ENCODE measurements at regions not wholly inside any gene's neighbourhood (a gene's known extent, or its start where the extent isn't known, plus 50 kb on each side); places are given as distances from the start of the nearest gene placed in this dataset.

DNA sequence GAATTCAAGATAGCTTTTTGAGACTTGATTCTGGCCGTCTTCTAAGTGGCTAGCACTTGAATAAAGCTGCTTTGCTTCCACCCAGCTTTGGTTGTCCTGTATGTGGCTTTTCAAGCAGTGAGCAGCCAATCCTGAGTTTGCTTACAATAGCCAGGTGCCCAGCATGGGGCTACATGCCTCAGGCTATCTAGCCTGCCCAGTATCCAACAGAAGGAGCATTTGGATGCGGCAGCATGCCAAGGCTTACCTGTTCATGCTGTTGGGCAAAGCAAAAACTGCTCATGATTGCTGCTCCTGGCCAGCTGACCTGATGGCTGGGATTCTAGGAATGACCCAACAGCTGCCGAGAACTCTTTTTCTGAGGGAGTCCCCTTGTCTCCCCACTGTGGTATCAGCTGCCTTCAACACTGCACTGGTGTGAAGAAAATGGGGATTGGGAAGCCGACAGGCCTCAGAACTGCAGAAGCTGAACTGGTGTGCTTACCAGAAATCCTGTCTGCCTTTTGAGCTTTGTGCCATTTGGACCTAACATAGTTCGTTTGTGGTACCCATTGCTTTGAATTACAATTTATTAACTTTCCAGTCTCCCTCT, 618.9 kb upstream of the IGFBP3 start:
- no peaks in the 10 kb centered on the region for H3K36me3 Mint-ChIP-seq (ENCODE audit: low read depth)
- peaks cover under 1% of the 10 kb centered on the region for H3K9me3 Mint-ChIP-seq
- no peak for TF ChIP-seq CTCF (IDR thresholded peaks at IDR 0.05; ENCODE audit: unreplicated experiment in 3 of 3)

DNA sequence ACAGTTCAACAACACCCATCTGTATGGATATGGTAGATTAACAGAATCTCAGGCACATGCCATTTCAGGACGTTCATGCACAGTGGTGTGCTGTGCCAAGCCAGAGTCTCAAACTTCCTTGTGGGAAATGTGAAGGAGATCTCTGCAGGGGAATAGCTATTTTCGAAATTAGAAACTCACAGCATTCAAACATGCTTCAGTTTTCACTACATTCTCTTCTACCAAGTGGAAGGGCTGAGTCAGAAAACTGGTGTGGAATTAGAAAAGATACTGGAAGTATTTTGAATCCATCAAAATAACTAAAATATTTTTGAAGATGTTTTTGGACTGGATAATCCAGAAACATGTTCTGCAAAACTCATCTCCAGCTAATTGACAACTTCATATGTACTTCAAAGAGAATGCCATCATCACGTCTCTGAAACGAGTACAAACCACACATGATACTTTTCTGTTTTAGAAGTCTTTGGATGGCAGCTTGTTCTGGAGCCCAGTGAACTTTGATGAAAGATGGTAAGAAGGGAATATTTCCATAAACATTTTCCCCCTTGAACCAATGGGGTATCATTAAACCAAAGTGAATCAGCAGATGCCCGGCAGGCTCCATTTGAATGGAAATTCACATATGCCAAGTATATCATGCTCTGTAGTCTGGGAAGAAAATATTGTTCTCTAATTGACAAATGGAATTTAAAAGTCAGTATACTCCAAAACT, 616.3 kb upstream of the IGFBP3 start:
- Mint-ChIP-seq H3K9me3 (peaks cover 8% of the 10 kb centered on the region), H3K4me3 (no peak overlapping the region), H3K27ac (peak overlapping the region in 2 of 3 experiments; percentile 48 to 76), H3K4me1 (peaks cover 9% of the 10 kb centered on the region), H3K36me3 (ENCODE audit: low read depth) (no peaks in the 10 kb centered on the region), H3K27me3 (ENCODE audit: low read depth) (no peaks in the 10 kb centered on the region)
- TF ChIP-seq CTCF (IDR thresholded peaks at IDR 0.05; ENCODE audit: unreplicated experiment in 3 of 3): no peak

More for the DNA sequence above, 618.9 kb upstream of the IGFBP3 start:
- Mint-ChIP-seq H3K27ac (no peak overlapping the region), H3K27me3 (ENCODE audit: low read depth) (no peaks in the 10 kb centered on the region), H3K4me1 (peaks cover under 1% of the 10 kb centered on the region), H3K4me3 (no peak overlapping the region)

DNA sequence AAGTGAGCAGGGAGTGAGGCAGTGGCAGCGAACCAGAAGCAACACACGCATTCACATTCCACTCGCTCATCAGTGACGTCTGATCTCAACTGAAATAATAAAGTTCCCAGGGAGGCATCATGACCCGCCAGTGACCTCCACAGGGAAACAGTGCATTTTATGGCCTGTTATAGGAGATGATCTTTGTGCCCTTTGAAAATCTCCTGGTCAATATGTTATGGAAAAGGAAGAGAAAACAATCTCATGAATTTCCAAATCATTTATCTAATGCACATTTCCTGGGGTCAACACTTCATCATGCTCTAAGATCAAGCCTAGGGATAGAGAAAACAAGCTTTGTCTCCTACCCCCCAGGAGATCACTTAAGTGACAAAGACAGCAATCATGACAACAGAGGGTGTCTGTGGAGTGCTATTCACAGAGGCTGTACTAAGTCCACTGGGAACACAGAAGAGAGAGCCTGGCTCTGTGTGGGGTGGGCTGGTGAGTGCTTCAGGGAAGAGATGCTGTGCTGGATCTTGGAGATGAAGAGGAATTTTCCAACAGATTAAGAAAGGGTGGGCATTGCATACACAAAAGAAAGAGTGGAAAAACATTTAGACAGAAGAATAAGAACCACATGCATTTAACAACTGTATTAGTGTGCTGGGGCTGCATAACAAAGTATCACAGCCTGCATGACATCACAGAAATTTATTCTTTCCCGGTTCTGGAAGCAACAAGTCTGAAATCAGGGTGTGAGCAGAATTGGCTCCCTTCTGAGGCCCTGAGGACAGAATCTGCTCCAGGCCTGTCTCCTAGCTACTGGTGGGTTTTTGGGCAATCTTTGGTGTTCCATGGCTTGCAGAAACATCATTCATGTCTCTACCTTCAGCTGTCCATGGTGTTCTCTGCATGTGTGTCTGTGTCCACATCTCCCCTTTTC, 613.9 kb upstream of the IGFBP3 start:
- TF ChIP-seq CTCF (IDR thresholded peaks at IDR 0.05; ENCODE audit: unreplicated experiment in 3 of 3): no peak
- H3K36me3 Mint-ChIP-seq (ENCODE audit: low read depth): no peaks in the 10 kb centered on the region
- no peaks in the 10 kb centered on the region for H3K27me3 Mint-ChIP-seq (ENCODE audit: low read depth)
- H3K4me3 Mint-ChIP-seq: no peak overlapping the region
- peak overlapping the region; percentile 36 to 80 (median 78) for H3K27ac Mint-ChIP-seq
- peaks cover 9% of the 10 kb centered on the region for H3K4me1 Mint-ChIP-seq
- H3K9me3 Mint-ChIP-seq: peaks cover 16% of the 10 kb centered on the region

GRCh38 chr7:46533946-46534345, 612.9 kb upstream of the IGFBP3 start:
- Mint-ChIP-seq H3K27me3 (ENCODE audit: low read depth) (no peaks in the 10 kb centered on the region), H3K9me3 (peaks cover 22% of the 10 kb centered on the region), H3K4me3 (no peak overlapping the region), H3K36me3 (ENCODE audit: low read depth) (peaks cover 1% of the 10 kb centered on the region), H3K27ac (peak overlapping the region; percentile 36 to 80 (median 78)), H3K4me1 (peaks cover 9% of the 10 kb centered on the region)
- no peak for TF ChIP-seq CTCF (IDR thresholded peaks at IDR 0.05; ENCODE audit: unreplicated experiment in 3 of 3)

GRCh38 chr7:46532571-46532970, 611.5 kb upstream of the IGFBP3 start:
- Mint-ChIP-seq H3K4me1 (peaks cover 9% of the 10 kb centered on the region), H3K4me3 (no peak overlapping the region), H3K27ac (no peak overlapping the region), H3K36me3 (ENCODE audit: low read depth) (peaks cover 8% of the 10 kb centered on the region), H3K27me3 (ENCODE audit: low read depth) (no peaks in the 10 kb centered on the region), H3K9me3 (peaks cover 30% of the 10 kb centered on the region)
- TF ChIP-seq CTCF (IDR thresholded peaks at IDR 0.05; ENCODE audit: unreplicated experiment in 3 of 3): no peak

Measured in nephron (organoid).